Endothelial cell of umbilical vein (primary cell): ENCODE measurements at regions not wholly inside any gene's neighbourhood (a gene's known extent, or its start where the extent isn't known, plus 50 kb on each side); places are given as distances from the start of the nearest gene placed in this dataset.

Source experiments
- BruUV-seq: library from RNA; stranded (reverse); fragments of 400-500 nt; replicated peaks from 2 replicates; lab custom pipeline; 2021; lab: Mats Ljungman, UMichigan
- CTCF ChIA-PET: fragments of 300-600, 350-600 bp; sonication (Branson Sonifier 250); formaldehyde crosslinking; loops from one replicate; lab custom pipeline; 2021; ENCODE audit warnings: antibody characterized with exemption, inconsistent platforms; lab: Charles Lee
- POLR2A ChIA-PET: fragments of 300-600, 350-600 bp; sonication (Branson Sonifier 250); formaldehyde crosslinking; loops from one replicate; lab custom pipeline; 2021; ENCODE audit warnings: antibody characterized with exemption, inconsistent platforms; lab: Charles Lee
- DNase-seq: peaks from one replicate; pipeline ENCODE4 v3.0.0-alpha.2; 2011; ENCODE audit warnings: low read depth, low spot score
- FAIRE-seq: peaks from 2 replicates; lab custom pipeline; 2011; peaks lifted over from hg19 to GRCh38; lab: Jason Lieb, UNC
- H2AFZ ChIP-seq: 2 replicates; pipeline ENCODE4 v1.6.0; 2012; ENCODE audit warnings: low read depth, low read length, control low read depth, inconsistent platforms
- H3K27ac ChIP-seq: 2 replicates; pipeline ENCODE4 v1.5.1; 2011; ENCODE audit warnings: low read depth, mild to moderate bottlenecking, control low read depth, low read length, moderate library complexity; ENCODE audit not compliant: insufficient read depth
- H3K27me3 ChIP-seq, 2 experiments: 2 replicates each; pipeline versions ENCODE4 v1.6.0 to v1.6.1; 2011; ENCODE audit warnings: low read length in 2 of 2, mixed read lengths in 1 of 2; ENCODE audit not compliant: control insufficient read depth in 2 of 2, insufficient read depth in 2 of 2
- H3K36me3 ChIP-seq, 2 experiments: 2 replicates in 1 of 2; 3 replicates in 1 of 2; pipeline ENCODE4 v1.5.1; 2011; ENCODE audit warnings: low read length in 2 of 2, mild to moderate bottlenecking in 1 of 2, moderate library complexity in 1 of 2; ENCODE audit not compliant: control insufficient read depth in 2 of 2, insufficient read depth in 2 of 2; ENCODE audit errors: extremely low read depth in 1 of 2
- H3K4me1 ChIP-seq: 3 replicates; pipeline ENCODE4 v1.5.1; 2011; ENCODE audit warnings: mild to moderate bottlenecking, low read length; ENCODE audit not compliant: control insufficient read depth, insufficient read depth; ENCODE audit errors: extremely low read depth
- H3K4me2 ChIP-seq: 2 replicates; pipeline ENCODE4 v1.6.1; 2011; ENCODE audit warnings: low read length, control low read depth, mixed read lengths; ENCODE audit not compliant: insufficient read depth
- H3K4me3 ChIP-seq, 3 experiments: fragments of 200-600 bp in 1 of 3; sonication (generic), shearing (Covaris generic) in 1 of 3; replicated peaks in 1 of 3; 2 replicates each; pipeline ENCODE4 v1.5.1; 2011 to 2016; ENCODE audit warnings: control low read depth in 3 of 3, low read length in 3 of 3, mild to moderate bottlenecking in 2 of 3, inconsistent platforms in 1 of 3, low read depth in 1 of 3, moderate library complexity in 1 of 3; ENCODE audit not compliant: insufficient read depth in 1 of 3
- H3K79me2 ChIP-seq: 2 replicates; pipeline ENCODE4 v1.6.0; 2012; ENCODE audit warnings: low read length, inconsistent platforms; ENCODE audit not compliant: control insufficient read depth, insufficient read depth
- H3K9ac ChIP-seq: replicated peaks from 2 replicates; pipeline ENCODE3; 2011; ENCODE audit warnings: low read length, control low read depth; ENCODE audit not compliant: insufficient read depth; ENCODE audit errors: extremely low read depth
- H3K9me1 ChIP-seq: replicated peaks from 3 replicates; pipeline ENCODE4 v1.6.0; 2011; ENCODE audit warnings: mild to moderate bottlenecking, low read length; ENCODE audit not compliant: control insufficient read depth, insufficient read depth; ENCODE audit errors: extremely low read depth
- H3K9me3 ChIP-seq: replicated peaks from 2 replicates; pipeline ENCODE4 v1.5.1; 2012; ENCODE audit warnings: low read length, inconsistent platforms; ENCODE audit not compliant: control insufficient read depth, insufficient read depth
- H4K20me1 ChIP-seq: replicated peaks from 2 replicates; pipeline ENCODE3; 2011; ENCODE audit warnings: mild to moderate bottlenecking, low read length; ENCODE audit not compliant: control insufficient read depth, insufficient read depth; ENCODE audit errors: extremely low read depth
- EZH2 ChIP-seq: IDR thresholded peaks from 2 replicates; pipeline ENCODE4 v1.6.1; 2012; ENCODE audit warnings: borderline replicate concordance, low read depth, mild to moderate bottlenecking, moderate library complexity, low read length, inconsistent platforms; ENCODE audit not compliant: severe bottlenecking
- FOS ChIP-seq: IDR thresholded peaks from 2 replicates; pipeline ENCODE4 v1.6.1; 2011; ENCODE audit warnings: mild to moderate bottlenecking, low read length, moderate library complexity, borderline replicate concordance; ENCODE audit not compliant: insufficient read depth
- GATA2 ChIP-seq: IDR thresholded peaks from 2 replicates; pipeline ENCODE4 v1.7.0; 2011; ENCODE audit warnings: low read depth, mild to moderate bottlenecking, moderate library complexity, mixed read lengths, low read length; ENCODE audit not compliant: insufficient read length, insufficient read depth
- JUN ChIP-seq: IDR thresholded peaks from 2 replicates; pipeline ENCODE4 v1.6.1; 2011; ENCODE audit warnings: borderline replicate concordance, low read depth; ENCODE audit not compliant: insufficient read length, insufficient read depth
- MYC ChIP-seq: IDR thresholded peaks from one replicate; pipeline ENCODE4 v1.6.1; 2011; ENCODE audit warnings: mild to moderate bottlenecking, low read depth, low read length
- POLR2A ChIP-seq: IDR thresholded peaks from 2 replicates; pipeline ENCODE4 v1.6.1; 2012; ENCODE audit warnings: low read depth, mild to moderate bottlenecking, control low read depth, low read length
- POLR2AphosphoS5 ChIP-seq: IDR thresholded peaks from 2 replicates; pipeline ENCODE4 v1.6.1; 2012; ENCODE audit warnings: low read depth, mild to moderate bottlenecking, control low read depth, low read length, moderate library complexity; ENCODE audit not compliant: insufficient read depth
- dilution Hi-C: fragments of 300-500 bp; cut with MboI; formaldehyde crosslinking; loops from one replicate; pipeline ENCODE4 v1.15.0; 2019; ENCODE audit warnings: low sequenced_read_pairs; ENCODE audit not compliant: extremely low pct_ligation_motif_present
- intact Hi-C: fragments of 100-400 bp; cut with micrococcal nuclease; formaldehyde crosslinking; loops from one replicate; pipeline ENCODE4 v1.10.0; 2022
- TF ChIP-seq, protein P1 (sequence below): IDR thresholded peaks from 2 replicates; pipeline ENCODE4 v1.6.1; 2011; ENCODE audit not compliant: insufficient read depth, insufficient read length
- TF ChIP-seq, protein P2 (sequence below), 2 donors: IDR thresholded peaks; 1 replicate in 1 of 2; 2 replicates in 1 of 2; pipeline ENCODE4 v1.5.1; 2011; ENCODE audit warnings: low read length in 2 of 2, mild to moderate bottlenecking in 2 of 2, moderate library complexity in 2 of 2, control low read depth in 1 of 2, inconsistent platforms in 1 of 2, low read depth in 1 of 2; ENCODE audit not compliant: insufficient read depth in 1 of 2; ENCODE audit errors: extremely low read depth in 1 of 2

DNA sequence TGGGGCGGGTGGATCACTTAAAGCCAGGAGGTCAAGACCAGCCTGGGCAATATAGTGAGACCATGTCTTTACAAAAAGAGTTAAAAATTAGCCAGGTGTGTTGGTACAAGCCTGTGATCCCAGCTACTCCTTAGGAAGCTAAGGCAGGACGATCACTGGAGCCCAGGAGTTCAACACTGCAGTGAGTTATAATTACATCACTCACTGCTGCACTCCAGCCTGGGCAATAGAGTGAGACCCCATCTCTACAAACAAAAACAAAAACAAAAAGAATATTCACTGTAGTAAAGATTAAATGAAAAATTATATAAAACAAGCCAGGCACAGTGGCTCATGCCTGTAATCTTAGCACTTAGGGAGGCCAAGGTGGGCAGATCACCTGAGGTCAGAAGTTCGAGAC lies 1047.6 kb upstream of the AUTS2 start:
- no peak overlapping the region for H3K9ac ChIP-seq
- dilution Hi-C loops, result no loop called here
- intact Hi-C loops, result no loop called here
- no peak overlapping the region for H2AFZ ChIP-seq
- no peak for TF ChIP-seq POLR2AphosphoS5
- TF ChIP-seq POLR2A, result no peak
- TF ChIP-seq FOS, result no peak
- TF ChIP-seq, protein P1, sequence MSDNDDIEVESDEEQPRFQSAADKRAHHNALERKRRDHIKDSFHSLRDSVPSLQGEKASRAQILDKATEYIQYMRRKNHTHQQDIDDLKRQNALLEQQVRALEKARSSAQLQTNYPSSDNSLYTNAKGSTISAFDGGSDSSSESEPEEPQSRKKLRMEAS, result no peak
- TF ChIP-seq JUN, result no peak
- no peak for TF ChIP-seq EZH2
- TF ChIP-seq GATA2, result no peak
- TF ChIP-seq, protein P2, sequence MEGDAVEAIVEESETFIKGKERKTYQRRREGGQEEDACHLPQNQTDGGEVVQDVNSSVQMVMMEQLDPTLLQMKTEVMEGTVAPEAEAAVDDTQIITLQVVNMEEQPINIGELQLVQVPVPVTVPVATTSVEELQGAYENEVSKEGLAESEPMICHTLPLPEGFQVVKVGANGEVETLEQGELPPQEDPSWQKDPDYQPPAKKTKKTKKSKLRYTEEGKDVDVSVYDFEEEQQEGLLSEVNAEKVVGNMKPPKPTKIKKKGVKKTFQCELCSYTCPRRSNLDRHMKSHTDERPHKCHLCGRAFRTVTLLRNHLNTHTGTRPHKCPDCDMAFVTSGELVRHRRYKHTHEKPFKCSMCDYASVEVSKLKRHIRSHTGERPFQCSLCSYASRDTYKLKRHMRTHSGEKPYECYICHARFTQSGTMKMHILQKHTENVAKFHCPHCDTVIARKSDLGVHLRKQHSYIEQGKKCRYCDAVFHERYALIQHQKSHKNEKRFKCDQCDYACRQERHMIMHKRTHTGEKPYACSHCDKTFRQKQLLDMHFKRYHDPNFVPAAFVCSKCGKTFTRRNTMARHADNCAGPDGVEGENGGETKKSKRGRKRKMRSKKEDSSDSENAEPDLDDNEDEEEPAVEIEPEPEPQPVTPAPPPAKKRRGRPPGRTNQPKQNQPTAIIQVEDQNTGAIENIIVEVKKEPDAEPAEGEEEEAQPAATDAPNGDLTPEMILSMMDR (IDR thresholded peaks at IDR 0.05; ENCODE audit: extremely low read depth in 1 of 2, insufficient read depth in 1 of 2, low read depth in 1 of 2, low read length in 2 of 2), result no peak
- no peak for TF ChIP-seq MYC
- H3K36me3 ChIP-seq, result no peaks in the 10 kb centered on the region
- no peaks in the 10 kb centered on the region for H3K4me1 ChIP-seq
- FAIRE-seq (no peak), DNase-seq (no peak)
- peaks cover 1% of the 10 kb centered on the region for H3K9me3 ChIP-seq
- H3K9me1 ChIP-seq, result no peaks in the 10 kb centered on the region
- no peaks in the 10 kb centered on the region for H3K79me2 ChIP-seq
- CTCF ChIA-PET, result no interaction called here
- H4K20me1 ChIP-seq, result no peaks in the 10 kb centered on the region
- no peak overlapping the region for H3K27ac ChIP-seq
- BruUV-seq, result no TSS peak
- POLR2A ChIA-PET, result no interaction called here
- H3K4me2 ChIP-seq, result no peak overlapping the region
- H3K27me3 ChIP-seq, result no peaks in the 10 kb centered on the region
- no peak overlapping the region for H3K4me3 ChIP-seq
